ENCODE measurements at regions not wholly inside any gene's neighbourhood (a gene's known extent, or its start where the extent isn't known, plus 50 kb on each side); places are given as distances from the start of the nearest gene placed in this dataset.
A peak's percentile ranks its signal among the peaks of the same experiment; 100 is the strongest.

DNA sequence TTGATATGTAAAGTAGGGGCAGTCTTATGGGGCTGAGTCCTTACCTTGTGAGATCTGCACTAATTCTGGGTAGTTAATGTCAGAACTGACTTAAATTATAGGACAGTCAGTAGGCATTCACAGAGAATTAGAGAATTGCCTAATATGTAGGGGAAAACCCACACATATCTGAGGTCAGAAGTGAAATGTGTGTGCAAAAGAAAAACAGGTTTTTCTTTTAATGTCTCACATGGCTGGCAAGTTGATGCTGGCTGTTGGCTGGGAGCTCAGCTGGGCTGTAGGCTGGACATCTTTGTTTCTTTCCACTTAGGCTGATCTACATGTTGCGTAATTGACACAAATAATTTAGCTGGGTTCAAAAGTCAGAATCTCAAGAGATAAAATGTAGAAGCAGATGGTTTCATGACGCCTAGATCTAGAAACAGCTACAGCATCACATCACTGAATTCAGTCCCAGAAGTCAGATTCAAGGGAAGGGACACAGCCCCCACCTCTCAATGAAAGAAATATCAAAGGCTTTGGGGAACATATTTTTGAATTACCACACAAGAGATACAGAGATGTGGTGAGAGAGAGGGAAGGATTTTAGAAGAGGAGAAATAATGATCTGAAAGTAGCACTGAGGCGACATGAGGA, 98.9 kb downstream of the TNFSF18 start:
- DNase-seq: no peak

DNA sequence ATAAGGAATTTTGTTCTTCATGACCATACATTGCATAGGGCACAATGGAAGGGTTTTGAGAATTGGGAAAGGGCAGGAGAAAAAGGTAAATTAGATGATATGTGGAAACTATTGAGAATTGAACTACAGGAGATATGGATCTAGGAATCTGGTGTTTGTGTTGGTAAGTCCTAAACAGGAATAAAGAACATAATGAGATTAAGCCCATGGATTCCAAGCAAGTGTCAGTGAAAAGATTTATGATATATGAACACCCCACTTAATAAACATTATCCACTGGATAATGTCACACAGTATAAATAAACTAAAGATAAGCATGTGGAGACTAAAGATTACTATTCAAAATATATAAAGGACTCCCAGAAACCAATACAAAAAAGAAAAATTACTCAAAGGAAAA, 98.2 kb downstream of the TNFSF18 start:
- no peak for DNase-seq

DNA sequence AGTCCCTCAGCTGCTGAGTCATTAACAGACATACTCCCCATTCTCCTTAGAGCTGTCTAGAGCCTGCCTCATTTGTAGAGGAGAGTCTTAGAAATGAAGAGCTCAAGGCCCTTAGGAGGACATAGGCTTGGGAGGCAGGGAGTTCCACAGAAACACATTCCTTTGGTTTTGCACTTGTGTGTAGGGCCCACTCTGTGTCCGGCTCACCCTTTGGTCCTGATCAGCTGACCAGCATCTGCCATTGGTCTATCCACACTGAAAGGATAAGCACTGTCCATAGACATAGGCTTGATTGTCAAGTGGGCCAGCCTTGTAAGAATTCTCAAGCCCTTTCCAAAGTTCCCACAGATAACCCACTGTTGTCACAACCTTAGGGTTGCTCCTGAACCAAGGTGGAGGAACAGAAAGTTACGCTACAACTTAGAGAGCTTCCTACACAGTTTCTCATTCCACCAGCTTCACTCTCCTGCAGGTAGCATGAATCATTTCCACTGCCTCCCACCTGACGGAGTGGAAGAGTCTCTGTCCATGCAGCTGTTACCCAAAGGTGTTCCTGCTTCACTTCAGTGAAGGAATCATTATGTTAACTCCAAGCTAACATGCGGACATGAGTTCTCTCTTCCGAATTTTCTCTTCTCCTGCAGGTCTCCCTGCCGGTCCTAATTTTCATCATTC, 96.1 kb downstream of the TNFSF18 start:
- no peak for DNase-seq

DNA sequence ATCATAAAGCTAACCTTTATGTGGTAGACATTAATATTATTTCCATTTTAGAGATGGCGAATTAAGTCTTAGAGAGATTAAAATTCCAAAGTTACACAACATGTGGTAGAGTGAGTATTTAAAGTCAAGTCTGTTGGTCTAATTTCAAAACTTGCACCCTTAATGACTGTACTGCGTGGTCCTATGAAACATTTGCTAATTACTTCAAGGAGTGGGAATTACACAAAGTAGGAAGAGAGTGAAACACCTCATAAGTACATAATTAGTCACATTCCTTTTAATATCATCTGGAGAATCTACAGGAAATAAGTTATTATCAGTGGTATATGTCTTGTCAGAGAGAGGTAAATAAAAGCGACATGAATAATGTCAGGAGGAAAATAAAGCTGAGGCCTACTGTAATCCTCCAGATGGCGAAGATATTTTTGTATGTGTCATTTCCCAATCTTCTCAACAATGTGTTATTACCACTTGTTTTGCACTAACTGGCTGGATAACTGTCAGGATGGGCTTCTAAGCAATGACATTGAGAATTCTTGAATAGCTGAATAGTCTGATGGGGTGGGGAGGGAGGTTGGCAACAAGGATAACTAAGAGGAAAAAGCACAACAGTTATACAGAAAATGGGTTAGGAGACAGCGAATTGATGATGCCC, 95.5 kb downstream of the TNFSF18 start:
- DNase-seq: peak in 1 of 3 donors; percentile 82

DNA sequence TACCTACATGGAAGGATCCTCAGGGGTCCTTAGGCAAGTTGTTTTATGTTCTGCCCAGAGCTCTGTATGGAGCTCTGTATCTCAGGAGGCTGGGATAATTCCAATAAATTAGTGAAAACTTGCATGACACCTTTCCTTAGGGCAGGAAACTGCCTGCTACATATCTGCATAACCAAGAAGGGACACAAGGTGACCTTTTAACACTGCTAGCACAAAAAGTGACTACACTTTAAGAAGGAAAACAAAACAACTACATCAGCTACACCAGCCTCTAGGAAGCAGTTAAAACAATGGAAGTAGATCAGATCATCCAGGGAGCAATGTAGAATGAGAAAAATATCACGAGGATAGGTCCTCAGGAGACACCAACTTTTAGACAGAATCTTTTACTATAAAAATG, 93.9 kb downstream of the TNFSF18 start:
- no peak for DNase-seq

DNA sequence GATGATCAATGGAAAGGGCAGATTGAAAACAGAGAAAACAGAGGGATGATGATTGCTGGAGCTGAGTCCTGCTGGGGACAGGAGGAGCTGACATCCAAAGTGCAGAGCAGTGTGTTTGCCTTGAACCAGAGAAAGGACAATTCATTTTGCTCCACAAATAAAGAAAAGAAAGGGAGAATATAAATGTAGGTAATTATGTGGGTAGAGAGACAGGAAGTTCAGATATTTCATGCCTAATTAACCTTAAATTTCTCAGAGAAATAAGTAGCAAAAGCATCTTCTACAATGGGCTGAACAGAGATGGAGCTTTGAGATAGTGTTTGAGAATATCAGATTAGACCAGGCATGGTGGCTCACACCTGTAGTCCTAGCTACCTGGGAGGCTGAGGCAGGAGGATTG, 93.2 kb downstream of the TNFSF18 start:
- DNase-seq: no peak

DNA sequence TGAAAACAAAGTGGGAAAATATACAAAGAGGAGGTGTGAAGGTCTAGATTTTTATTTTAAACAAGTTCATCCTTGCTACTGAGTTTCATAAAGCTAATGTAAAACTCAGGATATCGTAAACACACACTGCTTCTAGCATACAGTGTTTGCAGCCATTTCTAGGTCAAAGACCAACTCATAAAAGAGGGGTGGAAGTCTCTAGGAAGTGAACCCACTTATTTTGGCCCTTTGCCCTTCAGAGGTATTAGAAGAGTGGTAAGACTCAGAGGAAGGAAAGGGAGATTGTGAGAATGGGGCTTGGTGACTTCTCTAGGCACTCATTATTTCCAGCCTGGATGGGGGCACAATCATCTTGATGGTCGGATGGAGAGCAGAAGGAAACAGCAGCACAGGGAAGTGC, 91.2 kb downstream of the TNFSF18 start:
- peak in 2 of 3 donors; percentile 4 to 15 for DNase-seq

DNA sequence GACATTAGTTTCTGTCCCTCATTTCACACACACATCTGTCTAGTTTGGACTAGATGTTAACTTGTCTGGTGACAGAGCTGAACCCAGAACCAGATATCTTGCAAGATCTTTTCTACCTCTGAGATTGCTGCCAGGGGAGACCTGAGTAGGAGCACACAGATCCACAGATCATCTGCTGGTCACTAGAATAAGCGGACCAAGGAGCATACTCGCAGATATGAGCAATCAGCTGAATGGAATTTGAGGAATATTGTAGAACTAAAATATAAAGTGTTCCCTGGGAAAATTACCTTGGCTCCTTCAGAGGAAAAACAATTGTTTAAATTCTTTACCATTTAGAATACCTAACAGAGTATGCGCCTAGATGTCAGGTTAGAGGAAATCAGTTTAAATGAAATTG, 90.7 kb downstream of the TNFSF18 start:
- DNase-seq: no peak

DNA sequence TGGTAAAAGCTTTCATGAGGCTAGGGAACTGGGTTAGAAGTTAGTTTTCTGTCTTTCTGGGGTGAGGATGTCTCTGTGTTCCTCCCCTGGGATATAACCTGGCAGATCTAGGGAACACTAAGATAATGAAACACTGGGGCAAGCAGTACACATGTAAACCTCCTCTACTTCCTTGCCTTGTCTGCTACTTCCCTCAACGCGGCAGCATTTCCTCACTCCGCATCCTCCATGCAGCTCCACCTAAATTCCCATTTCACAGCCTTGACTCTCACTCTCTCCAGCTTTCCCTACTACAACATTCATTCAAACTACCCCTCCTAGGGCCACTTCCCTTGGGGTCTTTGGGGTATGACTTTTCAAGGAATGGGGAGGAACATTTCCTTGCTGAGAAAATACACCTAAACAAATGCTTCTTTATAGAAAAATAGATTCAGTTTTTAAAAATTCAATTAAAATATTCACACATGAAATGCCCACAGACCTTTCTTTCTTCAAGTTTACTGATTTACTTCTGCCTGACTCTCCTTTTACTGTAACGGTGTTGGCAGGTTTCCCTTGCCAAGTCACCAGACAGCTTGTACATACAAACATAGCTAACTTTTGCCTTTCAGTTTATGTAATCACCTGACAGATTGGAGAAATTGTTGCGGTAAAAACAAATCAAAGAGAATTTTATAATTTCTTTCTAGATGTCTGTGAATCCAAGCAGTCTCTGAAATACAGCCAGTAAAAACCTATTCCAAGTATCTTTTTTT, 90.1 kb downstream of the TNFSF18 start:
- DNase-seq: peak in 1 of 3 donors; percentile 4

DNA sequence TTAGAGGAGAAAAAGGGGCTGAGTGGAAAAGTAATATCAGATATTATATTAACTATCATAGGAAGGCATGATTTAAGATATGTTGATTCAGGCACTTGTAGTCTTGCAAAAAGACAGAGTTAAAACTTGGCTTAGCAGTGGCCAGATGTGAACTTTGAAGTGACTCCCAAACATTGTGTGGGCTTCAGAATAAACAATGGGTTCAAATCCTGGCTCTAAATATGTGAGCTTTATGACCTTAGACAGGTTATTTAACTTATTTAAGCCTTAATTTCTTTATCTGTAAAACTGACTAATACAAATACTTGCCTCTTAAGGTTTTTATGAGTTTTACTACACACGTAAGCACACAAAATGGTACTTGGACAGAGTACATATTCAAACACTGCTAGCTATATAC, 85.9 kb downstream of the TNFSF18 start:
- no peak for DNase-seq

DNA sequence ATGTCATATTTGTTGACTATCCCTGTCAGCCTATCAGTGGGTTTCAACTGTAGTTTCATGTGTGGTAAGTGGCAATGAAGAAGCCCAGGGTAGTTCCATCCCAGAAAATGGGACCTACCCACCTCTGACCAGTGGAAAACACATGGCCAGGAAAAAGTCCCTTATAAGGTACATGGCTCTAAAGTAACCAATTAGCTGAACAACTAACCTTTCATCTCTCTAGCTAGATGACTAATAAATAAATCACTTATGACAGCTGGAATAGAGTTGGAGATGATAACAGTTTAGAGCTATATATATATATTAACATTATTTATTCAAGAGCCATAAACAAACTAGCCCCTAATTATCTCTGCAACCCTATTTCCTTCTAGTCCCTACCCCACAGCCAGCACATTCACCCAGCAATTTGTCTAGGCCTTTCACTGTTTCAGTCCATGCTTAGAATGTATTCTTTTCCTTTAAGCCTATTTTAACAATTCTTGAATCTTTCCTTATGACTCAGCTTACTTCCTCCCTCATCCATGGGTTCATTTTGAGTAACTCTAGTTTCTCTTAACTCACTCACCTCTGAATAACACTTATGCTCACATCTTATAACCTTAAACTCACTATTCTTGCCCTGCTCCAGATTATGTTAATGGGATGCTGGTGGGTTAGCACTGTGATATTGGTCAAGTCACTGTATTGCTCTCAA, 83.7 kb downstream of the TNFSF18 start:
- DNase-seq: no peak

DNA sequence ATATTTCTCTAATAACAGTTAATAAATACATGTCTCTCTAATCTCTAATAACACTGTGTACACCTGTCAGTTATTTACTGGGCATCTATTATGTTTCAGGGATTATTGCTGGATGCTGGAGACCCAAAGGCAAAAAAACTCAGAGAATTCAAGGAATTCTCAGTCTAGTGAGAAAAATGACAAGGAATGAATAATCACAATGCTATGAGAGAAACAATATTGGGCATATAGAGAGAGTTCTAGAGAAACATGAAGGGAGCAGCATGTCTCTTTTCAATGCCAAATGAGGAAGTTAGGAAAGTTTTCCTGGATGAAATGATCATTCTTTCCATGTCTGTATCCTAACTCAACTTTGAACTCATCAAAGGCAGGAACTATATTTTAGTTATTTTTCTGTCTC, 82.8 kb downstream of the TNFSF18 start:
- DNase-seq: no peak

DNA sequence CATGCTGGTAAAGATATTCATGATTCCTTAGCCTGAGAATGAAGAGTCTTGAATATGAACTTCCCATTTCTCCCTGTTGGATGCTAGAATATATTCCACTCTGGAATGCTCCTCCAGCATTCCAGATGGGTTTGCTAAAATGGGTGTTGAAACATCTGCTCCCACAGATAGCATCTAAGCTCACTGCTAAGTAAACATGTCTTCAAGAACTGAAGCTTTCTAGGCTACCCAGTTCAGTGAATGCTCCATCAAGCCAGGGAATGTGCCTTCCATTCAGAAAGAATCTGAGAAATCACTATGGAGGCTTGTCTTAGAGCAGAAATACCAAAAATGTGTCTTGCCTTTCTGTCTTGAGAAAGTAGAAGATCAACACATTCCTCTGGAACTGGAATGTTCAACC, 81.1 kb downstream of the TNFSF18 start:
- peak in 1 of 3 donors; percentile 67 for DNase-seq

DNA sequence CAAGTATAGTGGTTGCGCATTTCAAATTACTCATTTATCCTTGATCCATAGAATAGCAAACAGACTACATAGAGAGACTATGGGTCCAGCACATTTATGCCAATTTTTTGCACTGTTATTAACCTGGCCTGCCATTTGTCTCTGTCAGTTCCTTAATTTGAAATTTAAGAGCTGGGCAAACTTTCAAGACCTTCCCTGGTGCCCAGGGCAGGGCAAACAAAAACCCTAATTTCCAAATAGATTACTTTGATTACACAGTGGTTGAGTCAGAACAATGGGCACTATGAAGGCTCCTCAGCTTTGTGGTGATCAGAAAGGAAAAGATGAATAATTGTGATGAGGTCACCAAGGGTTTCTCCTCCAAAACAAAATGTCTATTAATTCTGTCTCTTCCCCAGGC, 80.6 kb downstream of the TNFSF18 start:
- no peak for DNase-seq

DNA sequence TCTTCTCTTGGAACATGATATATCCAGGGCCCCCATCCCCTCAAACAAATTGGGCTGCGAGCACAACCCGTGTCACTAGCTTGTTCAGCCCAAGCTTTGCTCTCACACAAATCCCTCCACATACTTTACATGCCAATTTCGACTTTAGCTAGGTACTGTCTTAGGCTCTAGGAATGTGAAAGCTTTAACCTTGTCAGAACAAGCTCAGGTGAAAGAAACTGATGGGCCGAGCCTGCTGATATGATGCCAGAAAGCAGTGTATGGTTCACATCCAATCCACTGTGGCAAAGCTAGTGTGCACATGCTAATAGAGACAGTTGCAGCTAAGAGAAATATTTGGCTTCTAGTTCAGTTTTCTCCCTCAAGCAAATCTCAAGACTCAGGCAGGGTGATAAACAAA, 79.5 kb downstream of the TNFSF18 start:
- DNase-seq: no peak

DNA sequence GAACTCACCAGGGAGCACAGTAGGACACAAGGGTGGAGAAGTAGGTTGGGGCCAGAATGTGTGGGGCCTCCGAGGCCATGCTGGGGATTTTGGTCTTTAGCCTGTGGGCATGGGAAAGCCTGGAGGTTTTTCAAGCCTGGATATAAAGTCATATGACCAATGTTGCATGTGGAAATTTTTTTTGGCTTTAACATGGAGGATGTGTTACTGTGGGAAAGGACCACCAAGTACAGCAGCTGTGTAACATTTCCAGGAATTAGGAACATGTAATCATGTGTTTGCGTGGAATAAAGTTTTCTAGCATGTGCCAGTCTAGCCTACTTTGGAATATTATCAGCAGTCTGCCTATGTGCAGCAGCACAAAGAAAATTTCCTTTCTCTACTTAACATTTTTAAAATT, 78.5 kb downstream of the TNFSF18 start:
- DNase-seq: no peak

DNA sequence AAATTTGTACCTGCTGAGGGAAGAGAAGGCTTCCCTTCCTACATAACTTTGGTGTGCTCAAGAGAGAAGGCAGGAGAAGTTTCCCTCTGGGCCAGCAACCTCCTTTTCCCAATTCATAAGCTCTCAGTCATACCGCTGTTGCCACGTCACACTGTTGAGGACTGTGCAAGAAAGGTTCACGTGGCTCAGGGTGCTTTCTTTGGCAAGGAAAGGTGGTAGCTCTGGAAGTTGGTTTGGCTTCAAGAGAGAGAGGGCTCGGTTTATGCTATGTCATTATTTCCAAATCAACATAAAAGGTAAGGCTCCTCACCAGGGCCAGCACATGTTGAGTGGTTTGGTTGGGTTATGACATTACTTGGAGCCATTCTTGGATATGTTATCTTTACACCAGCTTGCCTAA, 77.3 kb downstream of the TNFSF18 start:
- no peak for DNase-seq

DNA sequence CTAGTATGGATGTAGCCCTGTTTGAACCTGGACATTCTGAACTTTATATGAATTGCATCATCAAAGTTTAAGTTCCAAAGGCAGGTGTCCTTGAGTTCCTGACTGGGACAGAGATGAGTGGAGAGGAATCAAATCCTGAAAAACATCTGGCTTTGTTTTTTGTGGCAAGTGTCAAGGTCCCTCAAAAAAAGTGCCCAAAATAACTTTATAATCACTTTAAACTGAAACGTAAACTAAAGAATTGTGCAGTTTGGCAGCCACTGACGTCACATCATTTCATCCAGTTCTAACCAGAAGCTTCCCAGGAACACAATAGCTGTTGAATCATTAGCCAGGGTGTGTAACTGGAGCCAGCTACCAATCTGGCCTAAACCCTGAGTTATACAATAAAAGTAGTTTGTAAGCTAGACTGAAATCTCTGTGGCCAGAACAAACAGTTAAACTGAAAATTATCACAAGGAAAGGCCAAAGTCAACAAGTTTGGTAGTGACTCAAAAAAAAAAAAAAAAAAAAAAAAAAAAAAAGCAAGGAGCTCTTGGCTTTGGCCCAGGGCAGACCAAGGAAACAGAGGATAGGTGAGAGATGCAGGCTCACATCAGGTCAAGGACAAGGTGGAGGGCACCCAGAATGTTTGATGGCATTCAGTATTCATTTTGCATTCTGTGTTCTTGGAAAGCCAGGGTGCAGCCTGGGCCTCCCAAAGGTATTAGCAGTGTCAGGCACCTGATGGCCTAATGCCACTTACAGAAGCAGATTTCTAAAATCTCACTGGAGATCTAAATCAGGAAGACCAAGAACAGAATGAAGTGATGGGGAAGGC, 74.3 kb downstream of the TNFSF18 start:
- DNase-seq: no peak

DNA sequence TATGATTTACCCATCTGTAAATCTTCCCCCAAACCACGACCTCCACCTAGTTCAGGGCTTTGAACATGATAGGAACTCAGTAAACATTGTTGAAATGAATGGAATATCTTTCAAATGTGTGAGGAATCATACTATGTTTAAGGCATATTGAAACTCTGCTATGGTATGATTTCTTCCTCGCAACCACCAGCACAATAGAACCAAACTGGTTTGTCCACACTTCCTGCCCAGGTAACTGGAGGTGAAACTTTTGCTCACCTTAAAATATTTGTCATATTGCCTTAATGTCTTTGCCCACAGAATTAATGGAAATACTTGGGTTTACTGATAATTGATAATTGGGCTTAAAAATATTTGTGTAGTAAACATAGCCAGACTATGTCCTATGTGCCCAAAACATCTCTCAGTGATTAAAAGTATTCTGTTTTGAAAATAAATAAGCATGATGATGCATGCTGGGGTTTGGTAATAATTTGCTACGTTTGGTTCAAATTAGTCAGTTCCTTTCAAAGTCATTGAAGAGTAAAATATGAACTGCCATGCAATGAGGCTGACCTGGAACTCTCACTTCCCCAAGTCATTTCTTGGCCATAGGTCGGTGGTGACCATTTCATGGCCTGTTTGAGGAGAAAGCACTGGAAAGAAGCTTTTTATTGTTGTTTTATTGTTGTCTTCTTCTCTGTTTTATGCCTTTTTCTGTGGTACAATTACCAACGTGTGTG, 73.3 kb downstream of the TNFSF18 start:
- DNase-seq: no peak

DNA sequence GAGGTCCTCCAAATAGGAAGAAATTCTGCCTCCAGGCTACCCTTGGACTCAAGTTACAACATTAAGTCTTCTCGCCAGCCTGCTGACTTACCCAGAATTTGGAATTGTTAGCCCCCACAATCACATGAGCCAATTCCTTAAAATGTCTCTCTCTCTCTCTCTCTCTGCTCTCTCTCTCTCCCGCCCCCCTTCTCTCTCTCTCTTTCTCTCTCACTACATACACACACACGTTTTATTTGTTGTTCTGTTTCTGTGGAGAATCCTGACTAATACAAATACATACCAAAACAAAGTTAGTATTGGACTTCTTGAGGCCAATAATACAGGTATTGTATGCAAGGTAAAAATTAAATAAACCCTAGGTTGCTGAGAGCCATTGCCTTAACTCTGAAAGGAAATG, 72.1 kb downstream of the TNFSF18 start:
- DNase-seq: no peak
